ENCODE measurements at regions not wholly inside any gene's neighbourhood (a gene's known extent, or its start where the extent isn't known, plus 50 kb on each side); places are given as distances from the start of the nearest gene placed in this dataset.

- no peak for DNase-seq
These were observed 156.4 kb downstream of the COPS8 start for GRCh38 chr2:237242091-237242536.

- no peak for DNase-seq
These were observed 157.8 kb downstream of the COPS8 start for GRCh38 chr2:237243487-237243886.

GRCh38 chr2:237244178-237244577 is 158.5 kb downstream of the COPS8 start:
- no peak for DNase-seq

- no peak for DNase-seq
These were observed 159.4 kb downstream of the COPS8 start for GRCh38 chr2:237244976-237245646.

GRCh38 chr2:237250599-237250998 is 163.4 kb downstream of the COL6A3 start:
- DNase-seq = no peak

GRCh38 chr2:237251986-237252385 is 162.0 kb downstream of the COL6A3 start:
- DNase-seq = no peak

GRCh38 chr2:237253046-237253702 is 160.8 kb downstream of the COL6A3 start:
- DNase-seq = no peak

- no peak for DNase-seq
These were observed 159.5 kb downstream of the COL6A3 start for GRCh38 chr2:237254369-237254861.

GRCh38 chr2:237254911-237255578 is 158.9 kb downstream of the COL6A3 start:
- no peak for DNase-seq

GRCh38 chr2:237256887-237257286 is 157.1 kb downstream of the COL6A3 start:
- no peak for DNase-seq

- no peak for DNase-seq
These were observed 156.5 kb downstream of the COL6A3 start for GRCh38 chr2:237257471-237257951.

- DNase-seq = no peak
These were observed 155.8 kb downstream of the COL6A3 start for GRCh38 chr2:237258116-237258515.

GRCh38 chr2:237258615-237259014 is 155.3 kb downstream of the COL6A3 start:
- no peak for DNase-seq

- no peak for DNase-seq
These were observed 154.8 kb downstream of the COL6A3 start for GRCh38 chr2:237259201-237259600.

GRCh38 chr2:237260039-237260620 is 153.8 kb downstream of the COL6A3 start:
- DNase-seq = no peak

GRCh38 chr2:237260686-237261085 is 153.3 kb downstream of the COL6A3 start:
- no peak for DNase-seq

- DNase-seq = no peak
These were observed 152.6 kb downstream of the COL6A3 start for GRCh38 chr2:237261327-237261726.

GRCh38 chr2:237262838-237263771 is 150.9 kb downstream of the COL6A3 start:
- no peak for DNase-seq

GRCh38 chr2:237264480-237265219 is 149.3 kb downstream of the COL6A3 start:
- no peak for DNase-seq

Data from hypothalamus (tissue), 51 donors.